DOHH2 (cell line): ENCODE measurements at regions not wholly inside any gene's neighbourhood (a gene's known extent, or its start where the extent isn't known, plus 50 kb on each side); places are given as distances from the start of the nearest gene placed in this dataset.

Source experiments
- H3F3A ChIP-seq: fragments of 200-600 bp; sonication (generic), shearing (Covaris generic); 2 replicates; pipeline ENCODE4 v1.6.0; 2016; ENCODE audit warnings: antibody characterized with exemption, mild to moderate bottlenecking; ENCODE audit not compliant: control insufficient read depth, insufficient read depth
- H3K27ac ChIP-seq: fragments of 200-600 bp; sonication (generic); 2 replicates; pipeline ENCODE4 v1.5.1; 2014; ENCODE audit warnings: low read depth, mild to moderate bottlenecking, low read length, moderate library complexity
- H3K27me3 ChIP-seq: fragments of 200-600 bp; sonication (generic); 2 replicates; pipeline ENCODE4 v1.6.1; 2014; ENCODE audit warnings: mild to moderate bottlenecking, low read length, mixed read lengths; ENCODE audit not compliant: control insufficient read depth
- H3K36me3 ChIP-seq: fragments of 200-600 bp; sonication (generic); 2 replicates; pipeline ENCODE4 v1.6.1; 2014; ENCODE audit warnings: mild to moderate bottlenecking, low read length, moderate library complexity, mixed read lengths; ENCODE audit not compliant: control insufficient read depth
- H3K4me1 ChIP-seq: fragments of 200-600 bp; sonication (generic); 2 replicates; pipeline ENCODE4 v1.6.1; 2014; ENCODE audit warnings: mild to moderate bottlenecking, low read length, mixed read lengths; ENCODE audit not compliant: control insufficient read depth
- H3K4me2 ChIP-seq: fragments of 200-600 bp; sonication (generic); 2 replicates; pipeline ENCODE4 v1.6.0; 2014; ENCODE audit warnings: mild to moderate bottlenecking, low read length, moderate library complexity
- H3K4me3 ChIP-seq: fragments of 200-600 bp; sonication (generic); 2 replicates; pipeline ENCODE4 v1.5.1; 2014; ENCODE audit warnings: mild to moderate bottlenecking, low read length, mixed read lengths
- H3K79me2 ChIP-seq: fragments of 200-600 bp; sonication (generic); 2 replicates; pipeline ENCODE4 v1.6.1; 2014; ENCODE audit warnings: mild to moderate bottlenecking, low read length, mixed read lengths; ENCODE audit not compliant: control insufficient read depth
- H3K9me2 ChIP-seq: fragments of 200-600 bp; sonication (generic); replicated peaks from 2 replicates; pipeline ENCODE4 v1.6.1; 2014; ENCODE audit warnings: mild to moderate bottlenecking, low read length, mixed read lengths; ENCODE audit not compliant: control insufficient read depth
- H3K9me3 ChIP-seq: fragments of 200-600 bp; sonication (generic); 2 replicates; pipeline ENCODE4 v1.6.1; 2014; ENCODE audit warnings: antibody characterized with exemption, low read length, mixed read lengths; ENCODE audit not compliant: control insufficient read depth, insufficient read depth
- H4K20me1 ChIP-seq: fragments of 200-600 bp; sonication (generic); 2 replicates; pipeline ENCODE4 v1.6.0; 2014; ENCODE audit warnings: low read depth, mild to moderate bottlenecking, antibody characterized with exemption, low read length, moderate library complexity; ENCODE audit not compliant: control insufficient read depth, insufficient read depth
- CTCF ChIP-seq: fragments of 200-600 bp; sonication (generic); IDR thresholded peaks from one replicate; pipeline ENCODE4 v1.5.1; 2014; ENCODE audit warnings: antibody characterized with exemption, mild to moderate bottlenecking, low read depth, low read length; ENCODE audit not compliant: poor library complexity, severe bottlenecking
- EZH2phosphoT487 ChIP-seq: fragments of 200-600 bp; sonication (generic); IDR thresholded peaks from 2 replicates; pipeline ENCODE4 v1.6.1; 2017; ENCODE audit warnings: borderline replicate concordance, mild to moderate bottlenecking, antibody characterized with exemption, low read length, moderate library complexity, mixed read lengths

GRCh38 chr17:13931800-13932460, 137.4 kb upstream of the COX10 start:
- TF ChIP-seq CTCF (no peak), EZH2phosphoT487 (no peak)
- Histone ChIP-seq H3K9me3 (no peaks in the 10 kb centered on the region), H3K36me3 (no peaks in the 10 kb centered on the region), H3K4me2 (peak overlapping the region; percentile 32; the same call in 1 of the 2 replicates), H3K4me1 (peaks cover 22% of the 10 kb centered on the region), H3K9me2 (no peaks in the 10 kb centered on the region), H3K27me3 (no peaks in the 10 kb centered on the region), H3F3A (no peaks in the 10 kb centered on the region), H4K20me1 (no peaks in the 10 kb centered on the region), H3K4me3 (no peak overlapping the region), H3K79me2 (no peaks in the 10 kb centered on the region), H3K27ac (peak overlapping the region; percentile 49)

GRCh38 chr17:13933441-13934276, 135.6 kb upstream of the COX10 start:
- no peak overlapping the region for H3K4me3 ChIP-seq
- no peaks in the 10 kb centered on the region for H3K36me3 ChIP-seq
- no peaks in the 10 kb centered on the region for H3K9me2 ChIP-seq
- no peaks in the 10 kb centered on the region for H3K79me2 ChIP-seq
- no peak for TF ChIP-seq EZH2phosphoT487
- TF ChIP-seq CTCF, result no peak
- no peak overlapping the region for H3K4me2 ChIP-seq
- no peaks in the 10 kb centered on the region for H3F3A ChIP-seq
- H4K20me1 ChIP-seq, result no peaks in the 10 kb centered on the region
- no peaks in the 10 kb centered on the region for H3K27me3 ChIP-seq
- H3K4me1 ChIP-seq, result peaks cover 22% of the 10 kb centered on the region
- H3K9me3 ChIP-seq, result no peaks in the 10 kb centered on the region
- no peak overlapping the region for H3K27ac ChIP-seq

DNA sequence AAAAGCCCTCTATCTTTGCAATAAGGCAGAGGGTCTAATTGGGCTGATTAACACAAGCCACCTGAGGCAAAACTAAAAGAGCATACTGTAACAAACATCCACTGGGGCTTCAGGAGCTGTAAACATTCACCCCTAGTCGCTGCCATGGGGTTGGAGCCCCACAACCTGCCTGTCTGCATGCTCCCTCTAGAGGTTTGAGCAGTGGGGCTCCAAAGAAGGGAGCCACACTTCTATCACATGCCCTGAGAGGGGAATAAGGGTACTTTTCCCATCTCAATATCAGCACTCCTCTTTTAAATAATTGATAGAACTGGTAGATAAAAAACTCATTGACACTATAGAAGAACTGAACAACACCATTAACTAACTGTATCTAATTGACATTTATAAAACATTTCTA, 130.1 kb upstream of the COX10 start:
- H3K4me2 ChIP-seq, result no peak overlapping the region
- no peaks in the 10 kb centered on the region for H3K36me3 ChIP-seq
- no peak overlapping the region for H3K4me3 ChIP-seq
- H3K27ac ChIP-seq, result no peak overlapping the region
- H3K9me3 ChIP-seq, result no peaks in the 10 kb centered on the region
- TF ChIP-seq EZH2phosphoT487 (no peak), CTCF (peak; percentile 12)
- no peaks in the 10 kb centered on the region for H3K79me2 ChIP-seq
- no peaks in the 10 kb centered on the region for H4K20me1 ChIP-seq
- H3K27me3 ChIP-seq, result 0 out of 2 replicates have a peak, but pooled peaks cover 2% of the 10 kb centered on the region
- H3K4me1 ChIP-seq, result no peaks in the 10 kb centered on the region
- H3F3A ChIP-seq, result no peaks in the 10 kb centered on the region
- no peaks in the 10 kb centered on the region for H3K9me2 ChIP-seq
